GM10248 (cell line): ENCODE measurements at regions not wholly inside any gene's neighbourhood (a gene's known extent, or its start where the extent isn't known, plus 50 kb on each side); places are given as distances from the start of the nearest gene placed in this dataset.

Experiments
- CTCF ChIA-PET: fragments of 300-600 bp; sonication (Branson Sonifier 250); formaldehyde crosslinking; extraction: SDS; loops from one replicate; lab custom pipeline; 2021; ENCODE audit warnings: antibody characterized with exemption; lab: Yijun Ruan, JAX
- POLR2A ChIA-PET: fragments of 350-650 bp; sonication (Branson Sonifier 250); formaldehyde crosslinking; extraction: SDS; loops from one replicate; lab custom pipeline; 2020; ENCODE audit warnings: antibody characterized with exemption; lab: Yijun Ruan, JAX
- DNase-seq: peaks from one replicate; pipeline ENCODE4 v3.0.0; 2012; ENCODE audit errors: extremely low spot score
- TF ChIP-seq, protein P1 (sequence below): IDR thresholded peaks from 2 replicates; pipeline ENCODE4 v1.5.1; 2012; ENCODE audit warnings: mild to moderate bottlenecking, low read depth; ENCODE audit errors: extremely low read depth, missing control alignments, control extremely low read depth

GRCh38 chr4:178799204-178799603, 1357.0 kb upstream of the AGA start:
- TF ChIP-seq, protein P1, sequence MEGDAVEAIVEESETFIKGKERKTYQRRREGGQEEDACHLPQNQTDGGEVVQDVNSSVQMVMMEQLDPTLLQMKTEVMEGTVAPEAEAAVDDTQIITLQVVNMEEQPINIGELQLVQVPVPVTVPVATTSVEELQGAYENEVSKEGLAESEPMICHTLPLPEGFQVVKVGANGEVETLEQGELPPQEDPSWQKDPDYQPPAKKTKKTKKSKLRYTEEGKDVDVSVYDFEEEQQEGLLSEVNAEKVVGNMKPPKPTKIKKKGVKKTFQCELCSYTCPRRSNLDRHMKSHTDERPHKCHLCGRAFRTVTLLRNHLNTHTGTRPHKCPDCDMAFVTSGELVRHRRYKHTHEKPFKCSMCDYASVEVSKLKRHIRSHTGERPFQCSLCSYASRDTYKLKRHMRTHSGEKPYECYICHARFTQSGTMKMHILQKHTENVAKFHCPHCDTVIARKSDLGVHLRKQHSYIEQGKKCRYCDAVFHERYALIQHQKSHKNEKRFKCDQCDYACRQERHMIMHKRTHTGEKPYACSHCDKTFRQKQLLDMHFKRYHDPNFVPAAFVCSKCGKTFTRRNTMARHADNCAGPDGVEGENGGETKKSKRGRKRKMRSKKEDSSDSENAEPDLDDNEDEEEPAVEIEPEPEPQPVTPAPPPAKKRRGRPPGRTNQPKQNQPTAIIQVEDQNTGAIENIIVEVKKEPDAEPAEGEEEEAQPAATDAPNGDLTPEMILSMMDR = no peak
- no peak for DNase-seq
- POLR2A ChIA-PET = no interaction called here
- CTCF ChIA-PET = no interaction called here

DNA sequence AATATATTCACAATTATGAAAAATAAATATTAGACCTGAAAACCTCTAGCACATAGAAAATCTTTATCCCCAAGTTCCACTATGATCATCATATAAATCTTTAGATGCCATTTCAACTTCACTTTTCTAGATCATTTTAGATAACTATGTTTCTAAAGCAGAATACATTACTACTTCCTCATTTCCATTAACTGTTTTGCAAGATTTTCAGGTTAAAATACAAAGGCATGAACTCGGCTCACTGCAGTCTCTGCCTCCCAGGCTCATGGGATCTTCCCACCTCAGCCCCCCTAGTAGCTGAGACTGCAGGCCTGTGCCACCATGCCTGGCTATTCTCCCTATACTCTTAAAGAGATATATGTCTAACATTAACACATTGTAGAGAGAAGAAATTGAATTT, 1365.9 kb upstream of the AGA start:
- CTCF ChIA-PET = interaction anchor here (0.6 kb wide), 1 partner anchor 400 kb away, joined by 3 read pairs; no protein-coding TSS in a partner anchor
- TF ChIP-seq, protein P1 = no peak
- DNase-seq = no peak
- POLR2A ChIA-PET = no interaction called here

GRCh38 chr4:178809921-178810320, 1367.7 kb upstream of the AGA start:
- ChIA-PET POLR2A (no interaction called here), CTCF (no interaction called here)
- no peak for DNase-seq
- TF ChIP-seq, protein P1 = no peak

DNA sequence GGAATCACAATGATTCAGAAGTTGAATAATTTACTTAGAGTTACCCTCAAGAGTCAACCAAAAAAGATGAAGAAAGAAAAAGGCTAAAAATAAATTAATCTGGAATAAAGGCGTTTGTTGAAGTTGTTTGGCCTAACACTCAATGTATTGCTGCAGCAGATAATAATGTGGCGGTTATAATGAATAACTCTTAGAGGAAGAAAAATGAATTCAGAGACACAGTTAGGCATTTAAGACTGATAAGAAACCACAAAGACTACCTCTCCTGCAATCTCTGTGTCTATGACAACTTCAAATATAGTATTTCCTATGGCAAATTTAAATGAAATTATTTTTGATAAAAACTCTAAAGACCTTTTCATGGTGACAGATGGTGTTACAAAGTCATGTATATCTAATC, 1369.1 kb upstream of the AGA start:
- TF ChIP-seq, protein P1 = no peak
- ChIA-PET POLR2A (no interaction called here), CTCF (no interaction called here)
- no peak for DNase-seq

GRCh38 chr4:178812866-178813265, 1370.6 kb upstream of the AGA start:
- ChIA-PET POLR2A (no interaction called here), CTCF (no interaction called here)
- TF ChIP-seq, protein P1 = no peak
- no peak for DNase-seq

DNA sequence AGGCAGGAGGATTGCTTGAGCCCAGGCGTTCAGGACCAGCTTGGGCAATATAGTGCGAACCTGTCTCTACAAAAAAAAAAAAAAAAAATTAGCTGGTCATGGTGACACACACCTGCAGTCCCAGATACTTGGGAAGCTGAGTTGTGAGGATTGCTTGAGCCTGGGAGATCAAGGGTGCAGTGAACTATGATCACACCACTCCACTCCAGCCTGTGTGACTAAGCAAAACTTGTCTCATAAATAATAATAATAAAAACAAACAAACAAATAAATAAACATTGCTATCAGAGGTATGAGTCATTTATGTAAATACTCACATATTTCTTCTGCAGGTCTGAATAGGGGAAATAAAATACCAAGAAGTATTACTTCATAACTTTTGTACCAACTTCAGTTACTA, 1372.7 kb upstream of the AGA start:
- CTCF ChIA-PET = interaction anchor here (1.0 kb wide), 1 partner anchor 10 kb away, joined by 3 read pairs; no protein-coding TSS in a partner anchor

More for the DNA sequence above, 1372.7 kb upstream of the AGA start:
- POLR2A ChIA-PET = no interaction called here
- TF ChIP-seq, protein P1 = no peak
- no peak for DNase-seq
